Spleen (tissue), 11 donors: ENCODE measurements at regions not wholly inside any gene's neighbourhood (a gene's known extent, or its start where the extent isn't known, plus 50 kb on each side); places are given as distances from the start of the nearest gene placed in this dataset.

Experiments
- DNase-seq: peaks from one replicate; pipeline ENCODE4 v3.0.0-alpha.2; 2020
- H3K27ac ChIP-seq, 8 donors: fragments of 200-600 bp; sonication (generic) in 7 of 8; 1 replicate in 4 of 8; 2 replicates in 4 of 8; pipeline versions ENCODE4 v1.5.0 to v1.8.0; 2016 to 2021; ENCODE audit warnings: inconsistent platforms in 4 of 8, mild to moderate bottlenecking in 4 of 8, moderate library complexity in 1 of 8
- H3K27me3 ChIP-seq, 7 donors: fragments of 200-600 bp; sonication (generic) in 6 of 7; replicated peaks in 1 of 7; 1 replicate in 4 of 7; 2 replicates in 3 of 7; pipeline versions ENCODE4 v1.5.0 to v1.8.0; 2016 to 2021; ENCODE audit warnings: inconsistent platforms in 3 of 7, mild to moderate bottlenecking in 1 of 7
- H3K36me3 ChIP-seq, 6 donors: fragments of 200-600 bp; sonication (generic) in 5 of 6; 1 replicate in 4 of 6; 2 replicates in 2 of 6; pipeline versions ENCODE4 v1.5.0 to v1.8.0; 2016 to 2021; ENCODE audit warnings: inconsistent platforms in 2 of 6
- H3K4me1 ChIP-seq, 6 donors: fragments of 200-600 bp; sonication (generic) in 5 of 6; 1 replicate in 3 of 6; 2 replicates in 3 of 6; pipeline versions ENCODE4 v1.5.0 to v1.8.0; 2016 to 2021; ENCODE audit warnings: inconsistent platforms in 3 of 6
- H3K4me3 ChIP-seq, 8 donors: fragments of 200-600 bp; sonication (generic) in 7 of 8; 1 replicate in 4 of 8; 2 replicates in 4 of 8; pipeline versions ENCODE4 v1.5.0 to v1.8.0; 2016 to 2021; ENCODE audit warnings: inconsistent platforms in 4 of 8, mild to moderate bottlenecking in 4 of 8, moderate library complexity in 2 of 8
- H3K9me3 ChIP-seq, 8 donors: fragments of 200-600 bp; sonication (generic) in 7 of 8; 1 replicate in 4 of 8; 2 replicates in 4 of 8; pipeline versions ENCODE4 v1.5.0 to v1.8.0; 2016 to 2021; ENCODE audit warnings: inconsistent platforms in 4 of 8
- CTCF ChIP-seq, 11 experiments: fragments of 200-600 bp in 7 of 11; fragments of 450-650 bp in 4 of 11; sonication (generic) in 4 of 11; IDR thresholded peaks in 8 of 11; conservative IDR thresholded peaks in 3 of 11; 1 replicate in 7 of 11; 2 replicates in 4 of 11; pipeline versions ENCODE4 v1.4.0 to v1.8.0; 2016 to 2021; ENCODE audit warnings: antibody characterized with exemption in 11 of 11, inconsistent platforms in 4 of 11, mild to moderate bottlenecking in 1 of 11
- POLR2A ChIP-seq, 3 donors: fragments of 450-650 bp; IDR thresholded peaks; one replicate each; pipeline ENCODE4 v1.5.1; 2017; ENCODE audit warnings: antibody characterized with exemption in 3 of 3, mild to moderate bottlenecking in 1 of 3
- POLR2AphosphoS5 ChIP-seq, 3 donors: sonication (generic); formaldehyde crosslinking; IDR thresholded peaks; one replicate each; pipeline ENCODE4 v1.5.1; 2017; ENCODE audit warnings: antibody characterized with exemption in 3 of 3
- WGBS, 5 donors: extraction: QIAGEN DNeasy Blood & Tissue Kit in 3 of 5; methylation state at CpG; one replicate each; pipeline versions ENCODE4 v1.1.5 to v1.1.7; 2013 to 2018; 5-methylcytosine and 5-hydroxymethylcytosine counted together
- intact Hi-C: fragments of 100-400 bp; cut with DNase I; formaldehyde crosslinking; loops from one replicate; pipeline ENCODE4 v1.15.0; 2023; ENCODE audit warnings: low total_unique reads
- donor health status: healthy with polysubstance abuse.
- donor health status: DM: no; HTN: no; CAD: no; lungs with moderate emphysema.
- donor health status: DM: no; HTN: no; CAD: no.
- donor health status: Bipolar disorder and iron deficiency.
- donor health status: healthy.
- donor health status: DM: no; HTN: no; CAD: no.
- donor health status: DM: yes; HTN: yes; CAD: no.

GRCh38 chr1:223034270-223034798, 108.7 kb downstream of the TLR5 start:
- intact Hi-C loops: no loop called here
- no peak for TF ChIP-seq CTCF (IDR thresholded peaks at IDR 0.05 in 8 of 11, conservative IDR thresholded peaks at IDR 0.05 in 3 of 11)
- no peak for TF ChIP-seq POLR2AphosphoS5 (IDR thresholded peaks at IDR 0.05)
- no peak for TF ChIP-seq POLR2A (IDR thresholded peaks at IDR 0.05)
- DNase-seq: no peak
- Histone ChIP-seq H3K4me3 (no peak overlapping the region), H3K4me1 (no peaks in the 10 kb centered on the region), H3K9me3 (no peaks in the 10 kb centered on the region), H3K27ac (no peak overlapping the region), H3K27me3 (no peaks in the 10 kb centered on the region), H3K36me3 (no peaks in the 10 kb centered on the region)
- 85 to 95% (median 90%) methylated on average over 4 to 5 of the region's 5 CpGs for WGBS, 5 donors

- TF ChIP-seq POLR2A (IDR thresholded peaks at IDR 0.05) (no peak), CTCF (IDR thresholded peaks at IDR 0.05 in 8 of 11, conservative IDR thresholded peaks at IDR 0.05 in 3 of 11) (no peak), POLR2AphosphoS5 (IDR thresholded peaks at IDR 0.05) (no peak)
- 63 to 75% (median 69%) methylated on average over 11 of the region's 11 CpGs for WGBS, 5 donors
- Histone ChIP-seq H3K9me3 (no peaks in the 10 kb centered on the region), H3K4me1 (no peaks in the 10 kb centered on the region), H3K36me3 (no peaks in the 10 kb centered on the region), H3K27me3 (no peaks in the 10 kb centered on the region), H3K4me3 (no peak overlapping the region), H3K27ac (no peak overlapping the region)
- no peak for DNase-seq
- intact Hi-C loops: no loop called here
Observed at GRCh38 chr1:223035724-223036478, 107.1 kb downstream of the TLR5 start.

- Histone ChIP-seq H3K27ac (no peak overlapping the region), H3K4me3 (no peak overlapping the region), H3K4me1 (no peaks in the 10 kb centered on the region), H3K36me3 (no peaks in the 10 kb centered on the region), H3K27me3 (no peaks in the 10 kb centered on the region), H3K9me3 (no peaks in the 10 kb centered on the region)
- 95 to 100% (median 96%) methylated on average over 6 of the region's 6 CpGs for WGBS, 5 donors
- intact Hi-C loops: no loop called here
- DNase-seq: no peak
- no peak for TF ChIP-seq POLR2A (IDR thresholded peaks at IDR 0.05)
- TF ChIP-seq POLR2AphosphoS5 (IDR thresholded peaks at IDR 0.05): no peak
- no peak for TF ChIP-seq CTCF (IDR thresholded peaks at IDR 0.05 in 8 of 11, conservative IDR thresholded peaks at IDR 0.05 in 3 of 11)
Observed at GRCh38 chr1:223036479-223036845, 106.6 kb downstream of the TLR5 start.

GRCh38 chr1:223037845-223038244, 105.2 kb downstream of the TLR5 start:
- DNase-seq: no peak
- no peaks in the 10 kb centered on the region for H3K36me3 ChIP-seq
- TF ChIP-seq POLR2AphosphoS5 (IDR thresholded peaks at IDR 0.05): no peak
- TF ChIP-seq CTCF (IDR thresholded peaks at IDR 0.05 in 8 of 11, conservative IDR thresholded peaks at IDR 0.05 in 3 of 11): no peak
- no peak for TF ChIP-seq POLR2A (IDR thresholded peaks at IDR 0.05)
- no peak overlapping the region for H3K4me3 ChIP-seq
- intact Hi-C loops: no loop called here
- H3K27ac ChIP-seq: no peak overlapping the region
- 71 to 93% (median 77%) methylated on average over 3 to 9 of the region's 9 CpGs for WGBS, 5 donors
- no peaks in the 10 kb centered on the region for H3K27me3 ChIP-seq
- H3K9me3 ChIP-seq: no peaks in the 10 kb centered on the region
- no peaks in the 10 kb centered on the region for H3K4me1 ChIP-seq
